Mesenchymal stem cell (in vitro differentiated cells and primary cell): ENCODE measurements at regions not wholly inside any gene's neighbourhood (a gene's known extent, or its start where the extent isn't known, plus 50 kb on each side); places are given as distances from the start of the nearest gene placed in this dataset.

ENCODE experiments used
- DNase-seq: peaks from one replicate; pipeline ENCODE4 v3.0.0-alpha.2; 2013
- H2AFZ ChIP-seq: one replicate; pipeline ENCODE4 v1.6.1; 2013; ENCODE audit warnings: low read depth, mild to moderate bottlenecking, control low read depth, inconsistent platforms, low read length, moderate library complexity
- H2AK5ac ChIP-seq: 2 replicates; pipeline ENCODE4 v1.6.1; 2013; ENCODE audit warnings: low read length, moderate library complexity, mild to moderate bottlenecking, inconsistent platforms; ENCODE audit not compliant: severe bottlenecking
- H2BK120ac ChIP-seq: one replicate; pipeline ENCODE4 v1.6.1; 2013; ENCODE audit warnings: low read depth, mild to moderate bottlenecking, inconsistent platforms, low read length, moderate library complexity
- H2BK12ac ChIP-seq, 2 experiments: one replicate each; pipeline ENCODE4 v1.6.1; 2013; ENCODE audit warnings: inconsistent platforms in 2 of 2, low read length in 2 of 2, mild to moderate bottlenecking in 2 of 2, moderate library complexity in 2 of 2, control low read depth in 1 of 2
- H2BK15ac ChIP-seq: one replicate; pipeline ENCODE4 v1.6.1; 2013; ENCODE audit warnings: mild to moderate bottlenecking, low read depth, inconsistent platforms; ENCODE audit not compliant: poor library complexity, severe bottlenecking
- H2BK5ac ChIP-seq: 2 replicates; pipeline ENCODE4 v1.6.1; 2013; ENCODE audit warnings: low read depth, mild to moderate bottlenecking, low read length, control low read depth, inconsistent platforms; ENCODE audit not compliant: poor library complexity, severe bottlenecking
- H3K14ac ChIP-seq, 2 experiments: one replicate each; pipeline ENCODE4 v1.6.1; 2013; ENCODE audit warnings: inconsistent platforms in 2 of 2, low read length in 2 of 2, control low read depth in 1 of 2, mild to moderate bottlenecking in 1 of 2, moderate library complexity in 1 of 2
- H3K18ac ChIP-seq, 2 experiments: one replicate each; pipeline ENCODE4 v1.6.1; 2013; ENCODE audit warnings: inconsistent platforms in 2 of 2, low read length in 2 of 2, control low read depth in 1 of 2, low read depth in 1 of 2, mild to moderate bottlenecking in 1 of 2
- H3K23ac ChIP-seq, 2 experiments: one replicate each; pipeline ENCODE4 v1.6.1; 2013; ENCODE audit warnings: inconsistent platforms in 2 of 2, low read length in 2 of 2, mild to moderate bottlenecking in 2 of 2, moderate library complexity in 2 of 2, control low read depth in 1 of 2
- H3K27ac ChIP-seq: 2 replicates; pipeline ENCODE4 v1.5.1; 2013; ENCODE audit warnings: mild to moderate bottlenecking, moderate library complexity, low read length, control low read depth, inconsistent platforms; ENCODE audit not compliant: poor library complexity, severe bottlenecking
- H3K27me3 ChIP-seq, 2 experiments: 2 replicates each; pipeline versions ENCODE4 v1.6.1 to v1.7.0; 2013; ENCODE audit warnings: low read length in 2 of 2, mild to moderate bottlenecking in 2 of 2, moderate library complexity in 2 of 2, control low read depth in 1 of 2, inconsistent platforms in 1 of 2; ENCODE audit not compliant: control insufficient read depth in 1 of 2, insufficient read depth in 1 of 2
- H3K36me3 ChIP-seq, 2 experiments: 2 replicates each; pipeline versions ENCODE4 v1.6.1 to v1.7.0; 2013; ENCODE audit warnings: low read length in 2 of 2, control low read depth in 1 of 2, inconsistent platforms in 1 of 2, low read depth in 1 of 2, mild to moderate bottlenecking in 1 of 2; ENCODE audit not compliant: insufficient read depth in 2 of 2, control insufficient read depth in 1 of 2
- H3K4ac ChIP-seq, 2 experiments: one replicate each; pipeline ENCODE4 v1.6.1; 2013; ENCODE audit warnings: inconsistent platforms in 2 of 2, low read length in 2 of 2, mild to moderate bottlenecking in 2 of 2, moderate library complexity in 2 of 2, control low read depth in 1 of 2, low read depth in 1 of 2
- H3K4me1 ChIP-seq: 2 replicates; pipeline ENCODE4 v1.6.1; 2013; ENCODE audit warnings: low read depth, low read length, control low read depth; ENCODE audit not compliant: control insufficient read depth, insufficient read depth
- H3K4me2 ChIP-seq: 2 replicates; pipeline ENCODE4 v1.6.1; 2013; ENCODE audit warnings: low read length, mild to moderate bottlenecking, inconsistent platforms; ENCODE audit not compliant: poor library complexity, severe bottlenecking
- H3K4me3 ChIP-seq, 2 experiments: 2 replicates each; pipeline versions ENCODE4 v1.5.1 to v1.7.0; 2013; ENCODE audit warnings: low read length in 2 of 2, mild to moderate bottlenecking in 2 of 2, control low read depth in 1 of 2, low read depth in 1 of 2; ENCODE audit not compliant: insufficient read depth in 1 of 2
- H3K79me1 ChIP-seq: replicated peaks from 2 replicates; pipeline ENCODE4 v1.6.1; 2013; ENCODE audit warnings: mild to moderate bottlenecking, control low read depth, low read length, inconsistent platforms; ENCODE audit not compliant: poor library complexity, severe bottlenecking
- H3K9ac ChIP-seq: 2 replicates; pipeline ENCODE4 v1.7.0; 2013; ENCODE audit warnings: mild to moderate bottlenecking, low read length, moderate library complexity
- H3K9me3 ChIP-seq: 2 replicates; pipeline ENCODE4 v1.7.0; 2013; ENCODE audit warnings: mild to moderate bottlenecking, low read length; ENCODE audit not compliant: control insufficient read depth
- H4K8ac ChIP-seq: one replicate; pipeline ENCODE4 v1.6.1; 2013; ENCODE audit warnings: inconsistent platforms, mild to moderate bottlenecking, low read length, moderate library complexity
- H4K91ac ChIP-seq: one replicate; pipeline ENCODE4 v1.6.1; 2013; ENCODE audit warnings: mild to moderate bottlenecking, low read length, inconsistent platforms
- WGBS: methylation state at CpG from one replicate; pipeline ENCODE4 v1.1.7; 2013; ENCODE audit warnings: mixed read lengths; 5-methylcytosine and 5-hydroxymethylcytosine counted together

DNA sequence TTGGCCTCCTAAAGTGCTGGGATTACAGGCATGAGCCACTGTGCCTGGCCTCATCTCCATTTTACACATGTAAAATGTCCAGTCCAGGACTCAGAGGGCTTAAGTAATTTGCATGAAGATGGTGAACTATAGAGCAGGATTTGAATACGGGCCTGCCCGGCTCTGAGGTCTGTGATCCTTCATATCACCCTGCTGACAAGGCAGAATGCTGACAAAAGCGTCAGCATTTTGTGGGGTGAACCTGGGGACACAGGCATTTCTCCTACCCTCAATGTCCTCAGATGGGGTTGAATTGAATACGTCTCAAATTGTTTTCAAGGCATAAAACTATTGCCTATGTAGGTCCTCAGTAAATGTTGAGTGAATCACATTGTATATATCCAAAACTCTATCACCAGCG lies 57.2 kb upstream of the GATA6 start:
- H3K14ac ChIP-seq = no peak overlapping the region
- no peak overlapping the region for H4K91ac ChIP-seq
- H3K23ac ChIP-seq = no peak overlapping the region
- H3K36me3 ChIP-seq = no peaks in the 10 kb centered on the region
- no peak overlapping the region for H3K4me2 ChIP-seq
- no peak overlapping the region for H3K9ac ChIP-seq
- WGBS = 96% methylated on average over 3 of the region's 5 CpGs
- no peak overlapping the region for H2AFZ ChIP-seq
- H3K9me3 ChIP-seq = no peaks in the 10 kb centered on the region
- no peak overlapping the region for H2AK5ac ChIP-seq
- no peak overlapping the region for H2BK12ac ChIP-seq
- no peak overlapping the region for H4K8ac ChIP-seq
- H2BK120ac ChIP-seq = no peak overlapping the region
- no peak overlapping the region for H2BK5ac ChIP-seq
- H3K27me3 ChIP-seq = peaks cover 12 to 18% of the 10 kb centered on the region in 2 experiments
- no peak overlapping the region for H3K18ac ChIP-seq
- H3K4me1 ChIP-seq = peaks cover 2% of the 10 kb centered on the region
- H3K4ac ChIP-seq = no peak overlapping the region
- no peaks in the 10 kb centered on the region for H3K79me1 ChIP-seq
- H2BK15ac ChIP-seq = no peak overlapping the region
- no peak for DNase-seq
- H3K4me3 ChIP-seq = no peak overlapping the region
- no peak overlapping the region for H3K27ac ChIP-seq

DNA sequence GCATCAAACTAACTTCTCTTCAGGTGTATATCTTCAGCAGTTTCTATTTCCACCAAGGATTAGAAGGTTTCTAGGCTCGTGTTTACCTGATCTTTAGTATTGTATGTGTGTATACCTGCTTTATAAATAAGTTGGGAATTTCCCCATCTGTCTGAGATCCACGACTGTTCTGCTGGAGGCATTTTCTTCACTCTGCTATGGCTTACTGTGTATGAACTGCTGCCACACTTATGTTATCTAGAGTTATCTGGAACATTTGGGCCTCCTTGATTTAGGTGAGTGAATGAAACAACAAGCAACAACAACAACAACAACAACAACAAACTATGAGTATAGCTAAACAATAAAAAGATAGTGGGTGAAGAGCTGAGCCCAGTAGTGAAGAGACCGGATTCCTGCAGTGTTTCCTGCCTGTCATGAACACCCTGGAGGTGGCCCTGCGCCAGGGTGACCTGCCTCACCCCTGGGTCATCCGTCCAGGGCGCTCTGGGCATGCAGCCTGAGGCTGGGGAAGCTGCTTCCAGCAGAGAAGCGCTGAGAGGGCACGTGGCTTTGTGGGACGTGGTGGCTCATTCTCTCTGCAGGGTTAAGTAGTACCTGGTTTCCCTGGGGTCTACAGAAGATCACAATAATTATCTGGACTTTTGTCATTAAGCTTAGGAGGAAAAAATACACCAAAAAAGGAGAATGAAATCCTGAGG lies 56.1 kb upstream of the GATA6 start:
- Histone ChIP-seq H3K4me2 (no peak overlapping the region), H3K18ac (no peak overlapping the region), H3K14ac (no peak overlapping the region), H3K23ac (no peak overlapping the region), H3K4me3 (no peak overlapping the region), H3K9ac (no peak overlapping the region), H3K4ac (no peak overlapping the region), H2AFZ (no peak overlapping the region), H3K4me1 (peaks cover 2% of the 10 kb centered on the region), H2BK120ac (no peak overlapping the region), H2BK12ac (no peak overlapping the region), H3K27me3 (peaks cover 12 to 18% of the 10 kb centered on the region in 2 experiments), H3K9me3 (no peaks in the 10 kb centered on the region), H3K79me1 (no peaks in the 10 kb centered on the region), H3K36me3 (no peaks in the 10 kb centered on the region), H2BK5ac (no peak overlapping the region), H4K8ac (no peak overlapping the region), H2BK15ac (no peak overlapping the region), H3K27ac (no peak overlapping the region), H2AK5ac (no peak overlapping the region), H4K91ac (no peak overlapping the region)
- 88% methylated on average over 8 of the region's 9 CpGs for WGBS
- DNase-seq = no peak

GRCh38 chr18:22114526-22115321 lies 54.7 kb upstream of the GATA6 start:
- Histone ChIP-seq H2BK5ac (no peak overlapping the region), H2BK120ac (no peak overlapping the region), H3K36me3 (no peaks in the 10 kb centered on the region), H3K23ac (no peak overlapping the region), H3K4me2 (no peak overlapping the region), H3K27me3 (peaks cover 12 to 18% of the 10 kb centered on the region in 2 experiments), H3K18ac (no peak overlapping the region), H2BK12ac (no peak overlapping the region), H4K8ac (no peak overlapping the region), H3K9me3 (no peaks in the 10 kb centered on the region), H3K9ac (no peak overlapping the region), H2BK15ac (no peak overlapping the region), H3K14ac (no peak overlapping the region), H3K4me1 (peaks cover 2% of the 10 kb centered on the region), H3K4me3 (no peak overlapping the region), H3K79me1 (no peaks in the 10 kb centered on the region), H2AK5ac (no peak overlapping the region), H3K27ac (no peak overlapping the region), H2AFZ (no peak overlapping the region), H4K91ac (no peak overlapping the region), H3K4ac (no peak overlapping the region)
- DNase-seq = no peak
- 86% methylated on average over 3 of the region's 7 CpGs for WGBS

DNA sequence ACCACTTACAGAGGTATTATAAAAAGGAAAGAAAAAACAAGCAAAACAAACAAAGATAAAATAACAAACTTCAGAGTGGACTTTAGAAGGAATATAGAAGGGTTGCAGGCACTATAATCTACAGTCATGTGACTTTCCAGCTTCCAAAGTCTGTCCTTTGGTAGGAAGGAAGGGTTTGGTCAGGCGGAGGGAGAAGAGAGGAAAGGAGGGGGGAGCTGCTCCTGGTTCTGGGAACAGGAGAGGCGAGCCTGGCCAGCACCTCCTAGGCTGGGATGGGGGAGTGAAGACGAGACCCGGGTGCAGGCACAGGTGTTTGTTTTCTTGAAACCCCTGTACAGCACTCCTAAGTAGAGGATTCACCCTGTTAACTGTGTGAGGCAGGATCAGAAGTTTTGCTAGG lies 53.8 kb upstream of the GATA6 start:
- H2AFZ ChIP-seq = no peak overlapping the region
- H3K14ac ChIP-seq = no peak overlapping the region
- H4K91ac ChIP-seq = no peak overlapping the region
- no peak for DNase-seq
- H3K4me3 ChIP-seq = no peak overlapping the region
- WGBS = 83% methylated on average over 2 of the region's 4 CpGs
- no peak overlapping the region for H2BK5ac ChIP-seq
- H3K27me3 ChIP-seq = peaks cover 12 to 18% of the 10 kb centered on the region in 2 experiments
- H2BK15ac ChIP-seq = no peak overlapping the region
- H3K36me3 ChIP-seq = no peaks in the 10 kb centered on the region
- peaks cover 2% of the 10 kb centered on the region for H3K4me1 ChIP-seq
- no peaks in the 10 kb centered on the region for H3K9me3 ChIP-seq
- H3K27ac ChIP-seq = no peak overlapping the region
- H3K4me2 ChIP-seq = no peak overlapping the region
- no peak overlapping the region for H3K18ac ChIP-seq
- no peak overlapping the region for H2AK5ac ChIP-seq
- H2BK120ac ChIP-seq = no peak overlapping the region
- H3K79me1 ChIP-seq = no peaks in the 10 kb centered on the region
- no peak overlapping the region for H4K8ac ChIP-seq
- H3K9ac ChIP-seq = no peak overlapping the region
- H3K4ac ChIP-seq = no peak overlapping the region
- no peak overlapping the region for H2BK12ac ChIP-seq
- no peak overlapping the region for H3K23ac ChIP-seq
